ENCODE measurements at regions not wholly inside any gene's neighbourhood (a gene's known extent, or its start where the extent isn't known, plus 50 kb on each side); places are given as distances from the start of the nearest gene placed in this dataset.
A peak's percentile ranks its signal among the peaks of the same experiment; 100 is the strongest.

DNA sequence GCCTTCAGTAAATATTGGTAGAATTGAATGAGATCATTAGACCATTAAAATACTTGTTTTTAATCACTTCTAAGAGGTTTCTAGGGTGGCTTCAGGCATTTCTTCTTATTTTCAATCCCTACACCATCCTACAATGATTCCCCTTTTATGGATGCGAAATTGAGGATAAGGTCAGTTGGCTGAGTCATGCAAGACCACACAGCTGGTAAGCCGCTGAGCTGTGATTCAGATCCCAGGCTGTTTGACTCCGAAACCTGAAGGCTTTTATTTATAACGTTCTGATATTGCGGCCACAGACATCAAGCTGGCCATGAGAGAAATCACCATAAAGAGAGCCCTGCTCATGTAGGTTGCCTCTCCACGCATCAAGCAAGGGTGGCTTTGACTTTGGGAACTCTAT is 133.4 kb downstream of the VAPA start:
- ATAC-seq (ENCODE audit: low FRiP score in 2 of 2) = no peak
- Histone ChIP-seq H3K4me3 (no peak overlapping the region), H3K27me3 (no peaks in the 10 kb centered on the region), H3K27ac (no peak overlapping the region), H3K36me3 (no peaks in the 10 kb centered on the region), H3K4me1 (peaks cover 0 to 5% (median 0%) of the 10 kb centered on the region in 4 donors), H3K9me3 (peaks cover 0 to 13% (median 7%) of the 10 kb centered on the region in 4 donors)
- WGBS, 2 donors = 86 to 93% methylated on average over 6 of the region's 6 CpGs
- DNase-seq = no peak
- TF ChIP-seq POLR2A (IDR thresholded peaks at IDR 0.05) (no peak), CTCF (IDR thresholded peaks at IDR 0.05) (no peak), EP300 (IDR thresholded peaks at IDR 0.05) (no peak)

DNA sequence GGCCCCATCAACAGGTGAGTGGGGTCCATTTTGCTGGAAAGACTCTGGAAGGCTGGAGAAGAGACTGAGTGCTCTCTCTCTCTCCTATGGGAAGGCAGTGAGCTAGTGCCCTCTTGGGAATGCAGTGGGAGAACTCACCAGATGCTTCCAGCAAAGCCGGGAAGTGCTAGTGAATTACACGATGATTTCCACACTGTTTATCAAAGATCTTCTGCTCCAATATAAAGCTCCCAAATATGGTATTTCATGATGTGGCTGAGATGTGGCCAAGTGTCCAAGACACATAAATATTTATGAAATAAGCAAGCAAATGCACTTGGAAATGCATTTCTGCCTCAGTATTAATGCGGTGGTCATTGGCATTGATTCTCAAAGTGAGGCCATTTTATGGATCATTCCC is 135.9 kb downstream of the VAPA start:
- Histone ChIP-seq H3K36me3 (no peaks in the 10 kb centered on the region), H3K4me1 (peaks cover 0 to 13% (median 6%) of the 10 kb centered on the region in 4 donors), H3K27ac (no peak overlapping the region), H3K27me3 (no peaks in the 10 kb centered on the region), H3K4me3 (no peak overlapping the region), H3K9me3 (no peaks in the 10 kb centered on the region)
- ATAC-seq (ENCODE audit: low FRiP score in 2 of 2) = no peak
- DNase-seq = no peak
- TF ChIP-seq CTCF (IDR thresholded peaks at IDR 0.05) = no peak
- TF ChIP-seq POLR2A (IDR thresholded peaks at IDR 0.05) = no peak
- no peak for TF ChIP-seq EP300 (IDR thresholded peaks at IDR 0.05)
- no peak for TF ChIP-seq POLR2AphosphoS5 (IDR thresholded peaks at IDR 0.05)
- WGBS, 2 donors = 71 to 76% methylated on average over 3 of the region's 3 CpGs

DNA sequence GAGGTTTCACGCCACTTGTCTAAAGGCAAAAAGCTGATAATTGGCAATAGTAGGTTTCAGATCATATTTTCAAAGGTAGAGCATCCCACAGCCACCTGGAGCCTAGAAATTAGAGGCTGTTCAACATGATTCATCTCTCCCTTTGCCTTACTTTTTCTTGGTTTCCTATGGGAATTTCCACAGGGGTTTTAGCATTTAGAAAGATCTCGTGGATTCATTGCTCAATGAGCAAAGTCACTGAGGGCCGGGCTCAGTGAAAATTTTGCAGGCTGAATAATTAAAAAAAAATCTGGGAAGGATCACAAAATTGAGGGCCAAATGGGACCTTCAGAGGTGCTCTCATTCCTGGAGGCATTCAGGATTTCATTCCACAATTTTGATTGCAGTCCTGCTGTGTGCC is 137.1 kb downstream of the VAPA start:
- peaks cover 6 to 20% (median 15%) of the 10 kb centered on the region in 4 donors for H3K4me1 ChIP-seq
- H3K4me3 ChIP-seq = no peak overlapping the region
- H3K9me3 ChIP-seq = no peaks in the 10 kb centered on the region
- no peaks in the 10 kb centered on the region for H3K27me3 ChIP-seq
- TF ChIP-seq POLR2AphosphoS5 (IDR thresholded peaks at IDR 0.05) (no peak), CTCF (IDR thresholded peaks at IDR 0.05) (no peak), EP300 (IDR thresholded peaks at IDR 0.05) (no peak), POLR2A (IDR thresholded peaks at IDR 0.05) (no peak)
- no peak for ATAC-seq (ENCODE audit: low FRiP score in 2 of 2)
- WGBS, 2 donors = 81 to 95% methylated on average over 3 of the region's 3 CpGs
- H3K27ac ChIP-seq = peak overlapping the region in 1 of 4 donors; percentile 68
- DNase-seq = no peak
- H3K36me3 ChIP-seq = no peaks in the 10 kb centered on the region

- Histone ChIP-seq H3K27me3 (no peaks in the 10 kb centered on the region), H3K27ac (peak overlapping the region; percentile 14 to 68 (median 46)), H3K4me1 (peaks cover 9 to 26% (median 20%) of the 10 kb centered on the region in 4 donors), H3K36me3 (no peaks in the 10 kb centered on the region), H3K9me3 (no peaks in the 10 kb centered on the region), H3K4me3 (no peak overlapping the region)
- peak; percentile 49 to 75 for TF ChIP-seq POLR2AphosphoS5 (IDR thresholded peaks at IDR 0.05)
- peak in 1 of 4 donors; percentile 52 for TF ChIP-seq EP300 (IDR thresholded peaks at IDR 0.05)
- no peak for TF ChIP-seq POLR2A (IDR thresholded peaks at IDR 0.05)
- peak; percentile 46 to 80 for ATAC-seq (ENCODE audit: low FRiP score in 2 of 2)
- no peak for DNase-seq
- 54 to 77% methylated on average over 8 of the region's 8 CpGs for WGBS, 2 donors
These were observed 138.2 kb downstream of the VAPA start for GRCh38 chr18:10051877-10052631.

- WGBS, 2 donors = 92 to 100% methylated on average over 3 of the region's 3 CpGs
These were observed 139.1 kb downstream of the VAPA start for GRCh38 chr18:10052871-10053270.

More at GRCh38 chr18:10052871-10053270, 139.1 kb downstream of the VAPA start:
- Histone ChIP-seq H3K27ac (peak overlapping the region in 1 of 4 donors; percentile 7), H3K4me3 (no peak overlapping the region), H3K4me1 (peaks cover 17 to 34% (median 28%) of the 10 kb centered on the region in 4 donors), H3K27me3 (no peaks in the 10 kb centered on the region), H3K9me3 (no peaks in the 10 kb centered on the region), H3K36me3 (no peaks in the 10 kb centered on the region)
- ATAC-seq (ENCODE audit: low FRiP score in 2 of 2) (no peak), DNase-seq (no peak)
- no peak for TF ChIP-seq POLR2AphosphoS5 (IDR thresholded peaks at IDR 0.05)
- no peak for TF ChIP-seq EP300 (IDR thresholded peaks at IDR 0.05)
- no peak for TF ChIP-seq CTCF (IDR thresholded peaks at IDR 0.05)
- no peak for TF ChIP-seq POLR2A (IDR thresholded peaks at IDR 0.05)
